H1 (cell line): ENCODE measurements at regions not wholly inside any gene's neighbourhood (a gene's known extent, or its start where the extent isn't known, plus 50 kb on each side); places are given as distances from the start of the nearest gene placed in this dataset.

Experiments used
- CTCF ChIA-PET: fragments of 300-600 bp; sonication (Branson Sonifier 250); formaldehyde crosslinking; loops from one replicate; lab custom pipeline; 2021; ENCODE audit not compliant: partially characterized antibody; lab: Charles Lee
- POLR2A ChIA-PET: fragments of 300-600 bp; sonication (Branson Sonifier 250); formaldehyde crosslinking; loops from one replicate; lab custom pipeline; 2021; ENCODE audit warnings: inconsistent platforms; ENCODE audit not compliant: partially characterized antibody; lab: Charles Lee
- DNase-seq, 2 experiments: peaks; one replicate each; pipeline versions ENCODE4 v3.0.0 to v3.0.0-alpha.2; 2010 to 2022; ENCODE audit warnings: low spot score in 2 of 2, low read depth in 1 of 2, mixed read lengths in 1 of 2
- FAIRE-seq: peaks from 2 replicates; lab custom pipeline; 2011; peaks lifted over from hg19 to GRCh38; lab: Jason Lieb, UNC
- H2AFZ ChIP-seq: 2 replicates; pipeline ENCODE4 v1.8.1; 2012; ENCODE audit warnings: low read length, inconsistent platforms
- H2AK5ac ChIP-seq: 2 replicates; pipeline ENCODE4 v1.6.1; 2013; ENCODE audit warnings: low read depth, low read length
- H2BK120ac ChIP-seq: replicated peaks from 2 replicates; pipeline ENCODE3; 2013; ENCODE audit warnings: low read depth, low read length, inconsistent platforms
- H2BK12ac ChIP-seq: 2 replicates; pipeline ENCODE4 v1.6.1; 2013; ENCODE audit warnings: low read depth, low read length
- H2BK15ac ChIP-seq: 2 replicates; pipeline ENCODE4 v1.6.1; 2013; ENCODE audit warnings: low read length
- H2BK20ac ChIP-seq: 2 replicates; pipeline ENCODE4 v1.6.1; 2013; ENCODE audit warnings: low read length
- H2BK5ac ChIP-seq: 2 replicates; pipeline ENCODE4 v1.6.1; 2013; ENCODE audit warnings: low read depth, low read length
- H3K14ac ChIP-seq: 2 replicates; pipeline ENCODE4 v1.6.1; 2013; ENCODE audit warnings: inconsistent platforms; ENCODE audit not compliant: insufficient read length
- H3K18ac ChIP-seq: 2 replicates; pipeline ENCODE4 v1.6.1; 2013; ENCODE audit warnings: low read length; ENCODE audit errors: extremely low read depth
- H3K23ac ChIP-seq: 2 replicates; pipeline ENCODE4 v1.6.1; 2013; ENCODE audit warnings: inconsistent platforms; ENCODE audit not compliant: insufficient read length
- H3K23me2 ChIP-seq: 2 replicates; pipeline ENCODE4 v1.6.1; 2013; ENCODE audit warnings: low read depth, low read length
- H3K27ac ChIP-seq: 2 replicates; pipeline ENCODE4 v1.6.1; 2011; ENCODE audit warnings: low read depth, low read length, inconsistent platforms
- H3K27me3 ChIP-seq, 4 experiments: replicated peaks in 1 of 4; 1 replicate in 1 of 4; 2 replicates in 3 of 4; pipeline versions ENCODE4 v1.6.1 to v1.8.1; 2011 to 2013; ENCODE audit warnings: low read length in 3 of 4, mild to moderate bottlenecking in 3 of 4, inconsistent platforms in 2 of 4, mixed read lengths in 2 of 4, moderate library complexity in 1 of 4; ENCODE audit not compliant: control insufficient read depth in 3 of 4, insufficient read depth in 3 of 4; ENCODE audit errors: extremely low read depth in 1 of 4
- H3K36me3 ChIP-seq, 4 experiments: 2 replicates each; pipeline versions ENCODE4 v1.6.1 to v1.8.1; 2011 to 2013; ENCODE audit warnings: mild to moderate bottlenecking in 4 of 4, low read length in 3 of 4, moderate library complexity in 2 of 4, control low read depth in 1 of 4, inconsistent platforms in 1 of 4; ENCODE audit not compliant: insufficient read depth in 4 of 4, control insufficient read depth in 2 of 4
- H3K4ac ChIP-seq: replicated peaks from 2 replicates; pipeline ENCODE3; 2013; ENCODE audit warnings: low read length, low read depth, mixed read lengths, inconsistent platforms; ENCODE audit not compliant: insufficient read length
- H3K4me1 ChIP-seq, 4 experiments: replicated peaks in 1 of 4; 1 replicate in 1 of 4; 2 replicates in 3 of 4; pipeline versions ENCODE4 v1.6.1 to v1.8.1; 2011 to 2013; ENCODE audit warnings: low read length in 3 of 4, inconsistent platforms in 2 of 4, mixed read lengths in 1 of 4; ENCODE audit not compliant: insufficient read depth in 4 of 4, control insufficient read depth in 3 of 4
- H3K4me2 ChIP-seq, 2 experiments: 2 replicates each; pipeline versions ENCODE4 v1.6.1 to v1.8.1; 2011 to 2013; ENCODE audit warnings: low read depth in 2 of 2, low read length in 2 of 2, control low read depth in 1 of 2, inconsistent platforms in 1 of 2, mild to moderate bottlenecking in 1 of 2; ENCODE audit not compliant: insufficient read depth in 1 of 2
- H3K4me3 ChIP-seq, 4 experiments: fragments of 200-600, 300-600 bp in 1 of 4; sonication (generic), shearing (Covaris generic), sonication (Bioruptor Twin) in 1 of 4; 2 replicates each; pipeline versions ENCODE4 v1.5.1 to v1.8.1; 2011 to 2016; ENCODE audit warnings: low read length in 4 of 4, low read depth in 3 of 4, control low read depth in 2 of 4, inconsistent platforms in 2 of 4, mild to moderate bottlenecking in 2 of 4, mixed read lengths in 1 of 4, moderate library complexity in 1 of 4; ENCODE audit not compliant: insufficient read depth in 2 of 4; ENCODE audit errors: extremely low read depth in 1 of 4
- H3K56ac ChIP-seq: replicated peaks from 2 replicates; pipeline ENCODE3; 2013; ENCODE audit warnings: low read depth, mild to moderate bottlenecking, mixed read lengths, low read length, inconsistent platforms; ENCODE audit not compliant: insufficient read length
- H3K79me1 ChIP-seq: 2 replicates; pipeline ENCODE4 v1.6.1; 2013; ENCODE audit warnings: low read depth, low read length, control low read depth
- H3K79me2 ChIP-seq, 2 experiments: 2 replicates each; pipeline versions ENCODE4 v1.6.1 to v1.8.1; 2012 to 2013; ENCODE audit warnings: low read length in 2 of 2, mild to moderate bottlenecking in 2 of 2, inconsistent platforms in 1 of 2; ENCODE audit not compliant: insufficient read depth in 2 of 2, control insufficient read depth in 1 of 2
- H3K9ac ChIP-seq, 4 experiments: replicated peaks in 1 of 4; 1 replicate in 1 of 4; 2 replicates in 3 of 4; pipeline versions ENCODE4 v1.6.1 to v1.8.1; 2011 to 2013; ENCODE audit warnings: low read depth in 3 of 4, low read length in 3 of 4, control low read depth in 2 of 4, mild to moderate bottlenecking in 2 of 4, moderate library complexity in 2 of 4, inconsistent platforms in 1 of 4; ENCODE audit errors: extremely low read depth in 1 of 4
- H3K9me3 ChIP-seq, 2 experiments: 2 replicates each; pipeline versions ENCODE4 v1.6.1 to v1.8.1; 2012 to 2013; ENCODE audit warnings: mild to moderate bottlenecking in 2 of 2, moderate library complexity in 2 of 2, control low read depth in 1 of 2, inconsistent platforms in 1 of 2, low read depth in 1 of 2, low read length in 1 of 2, mixed read lengths in 1 of 2; ENCODE audit not compliant: insufficient read depth in 2 of 2
- H4K20me1 ChIP-seq, 2 experiments: replicated peaks in 1 of 2; 2 replicates each; pipeline versions ENCODE3 to v1.8.1; 2011 to 2013; ENCODE audit warnings: inconsistent platforms in 2 of 2, low read length in 2 of 2, mild to moderate bottlenecking in 1 of 2; ENCODE audit not compliant: insufficient read depth in 2 of 2, control insufficient read depth in 1 of 2
- H4K5ac ChIP-seq: 2 replicates; pipeline ENCODE4 v1.6.1; 2013; ENCODE audit warnings: low read length, low read depth, mixed read lengths, inconsistent platforms; ENCODE audit not compliant: insufficient read length
- H4K8ac ChIP-seq: 2 replicates; pipeline ENCODE4 v1.8.0; 2013; ENCODE audit warnings: mild to moderate bottlenecking, moderate library complexity, low read length, inconsistent platforms; ENCODE audit not compliant: insufficient read depth; ENCODE audit errors: extremely low read depth
- H4K91ac ChIP-seq: replicated peaks from 2 replicates; pipeline ENCODE3; 2013; ENCODE audit warnings: low read length, mixed read lengths, inconsistent platforms; ENCODE audit not compliant: insufficient read length
- BACH1 ChIP-seq: IDR thresholded peaks from 2 replicates; pipeline ENCODE4 v1.6.1; 2012; ENCODE audit warnings: low read length, improper control_type of control experiment
- BCL11A ChIP-seq, 2 experiments: IDR thresholded peaks; one replicate each; pipeline ENCODE4 v1.6.1; 2011; ENCODE audit warnings: low read depth in 2 of 2, low read length in 2 of 2, mild to moderate bottlenecking in 2 of 2
- CBX5 ChIP-seq: fragments of 300-800, 300-1000 bp; sonication (generic); IDR thresholded peaks from 2 replicates; pipeline ENCODE4 v1.7.1; 2016; ENCODE audit warnings: antibody characterized with exemption, low read length, low read depth
- CHD2 ChIP-seq: IDR thresholded peaks from 2 replicates; pipeline ENCODE4 v1.6.1; 2012; ENCODE audit warnings: low read length, improper control_type of control experiment
- EZH2 ChIP-seq: fragments of 200-600 bp; sonication (generic); IDR thresholded peaks from 2 replicates; pipeline ENCODE4 v1.7.1; 2012; ENCODE audit warnings: low read depth, mild to moderate bottlenecking, moderate library complexity, low read length, inconsistent platforms; ENCODE audit not compliant: severe bottlenecking
- GABPA ChIP-seq: IDR thresholded peaks from 2 replicates; pipeline ENCODE4 v1.6.1; 2011; ENCODE audit warnings: mild to moderate bottlenecking, low read length, moderate library complexity, borderline replicate concordance; ENCODE audit not compliant: insufficient read depth
- RBBP5 ChIP-seq: IDR thresholded peaks from 2 replicates; pipeline ENCODE4 v1.7.1; 2012; ENCODE audit warnings: low read depth, mild to moderate bottlenecking, inconsistent platforms, low read length, moderate library complexity, borderline replicate concordance
- SIN3A ChIP-seq, 2 experiments: IDR thresholded peaks in 1 of 2; conservative IDR thresholded peaks in 1 of 2; 2 replicates each; pipeline ENCODE4 v1.6.1; 2011 to 2012; ENCODE audit warnings: low read length in 2 of 2, improper control_type of control experiment in 1 of 2, low read depth in 1 of 2, mild to moderate bottlenecking in 1 of 2
- SP2 ChIP-seq: IDR thresholded peaks from 2 replicates; pipeline ENCODE4 v1.6.1; 2012; ENCODE audit warnings: mild to moderate bottlenecking, low read length, inconsistent platforms
- SP4 ChIP-seq: IDR thresholded peaks from 2 replicates; pipeline ENCODE4 v1.6.1; 2012; ENCODE audit warnings: low read length, inconsistent platforms
- SUZ12 ChIP-seq: fragments of 200-600 bp; sonication (generic); IDR thresholded peaks from 2 replicates; pipeline ENCODE4 v1.6.1; 2012; ENCODE audit warnings: mild to moderate bottlenecking, inconsistent platforms, low read length, moderate library complexity, mixed read lengths
- ZNF274 ChIP-seq: IDR thresholded peaks from 2 replicates; pipeline ENCODE4 v1.7.0; 2012; ENCODE audit warnings: low read length, borderline replicate concordance; ENCODE audit errors: extremely low read depth
- WGBS, 2 experiments: shearing (Covaris generic) in 1 of 2; methylation state at CpG; one replicate each; pipeline versions ENCODE4 v1.1.6 to v1.1.7; 2013 to 2015; ENCODE audit warnings: low lambda C conversion rate in 2 of 2, mixed read lengths in 2 of 2, inconsistent platforms in 1 of 2, low coverage in 1 of 2, missing lambda C conversion rate in 1 of 2; ENCODE audit not compliant: insufficient replicate concordance in 2 of 2, insufficient coverage in 1 of 2, insufficient read length in 1 of 2; ENCODE audit errors: extremely low coverage in 1 of 2, missing lambda C conversion rate in 1 of 2; 5-methylcytosine and 5-hydroxymethylcytosine counted together
- TF ChIP-seq, protein P1 (sequence below): IDR thresholded peaks from 2 replicates; pipeline ENCODE4 v1.6.1; 2012; ENCODE audit warnings: low read length, inconsistent platforms

GRCh38 chr2:120828066-120828465 is 92.4 kb downstream of the GLI2 start:
- Histone ChIP-seq H3K27ac (no peak overlapping the region), H3K4me2 (no peak overlapping the region), H3K4me3 (no peak overlapping the region), H2BK120ac (no peak overlapping the region), H3K36me3 (no peaks in the 10 kb centered on the region; a peak in 1 of 8 replicates), H2AK5ac (no peak overlapping the region), H2AFZ (no peak overlapping the region), H3K23me2 (no peaks in the 10 kb centered on the region), H4K91ac (no peak overlapping the region), H3K23ac (no peak overlapping the region), H3K56ac (no peak overlapping the region), H2BK5ac (no peak overlapping the region), H3K9me3 (no peaks in the 10 kb centered on the region), H3K9ac (no peak overlapping the region; a peak in 1 of 7 replicates), H4K8ac (no peak overlapping the region), H2BK15ac (no peak overlapping the region), H3K14ac (no peak overlapping the region), H3K4ac (no peak overlapping the region), H3K79me2 (peaks cover 0 to 53% of the 10 kb centered on the region in 2 experiments; a peak in 2 of 4 replicates), H4K5ac (no peak overlapping the region), H3K27me3 (no peaks in the 10 kb centered on the region), H3K79me1 (peaks cover 40% of the 10 kb centered on the region), H3K18ac (no peak overlapping the region), H2BK20ac (no peak overlapping the region), H3K4me1 (peaks cover 0 to 19% (median 13%) of the 10 kb centered on the region in 4 experiments; a peak in 6 of 7 replicates), H2BK12ac (no peak overlapping the region), H4K20me1 (peaks cover 19 to 31% of the 10 kb centered on the region in 2 experiments)
- FAIRE-seq (no peak), DNase-seq (no peak)
- WGBS, 2 experiments, result 89% methylated on average over 10 of the region's 10 CpGs; no CpG with 5 or more reads in 1 of the 2 experiments
- POLR2A ChIA-PET, result interaction anchor here (1.5 to 1.7 kb wide), 2 partner anchors 21 to 247 kb away, joined by 3 to 6 read pairs; no protein-coding TSS in a partner anchor
- CTCF ChIA-PET, result interaction anchor here (0.6 to 4.8 kb wide), 7 partner anchors 8 to 381 kb away, joined by 3 to 32 read pairs (median 3); no protein-coding TSS in a partner anchor
- TF ChIP-seq GABPA (no peak), EZH2 (no peak), CHD2 (no peak), BACH1 (no peak), BCL11A (IDR thresholded peaks at IDR 0.05; ENCODE audit: low read depth in 2 of 2, low read length in 2 of 2) (no peak), ZNF274 (no peak), SP2 (no peak), SUZ12 (no peak), CBX5 (no peak), RBBP5 (no peak), SIN3A (conservative IDR thresholded peaks at IDR 0.05 in 1 of 2, IDR thresholded peaks at IDR 0.05 in 1 of 2; ENCODE audit: low read depth in 1 of 2, low read length in 2 of 2) (no peak), SP4 (no peak)
- TF ChIP-seq, protein P1, sequence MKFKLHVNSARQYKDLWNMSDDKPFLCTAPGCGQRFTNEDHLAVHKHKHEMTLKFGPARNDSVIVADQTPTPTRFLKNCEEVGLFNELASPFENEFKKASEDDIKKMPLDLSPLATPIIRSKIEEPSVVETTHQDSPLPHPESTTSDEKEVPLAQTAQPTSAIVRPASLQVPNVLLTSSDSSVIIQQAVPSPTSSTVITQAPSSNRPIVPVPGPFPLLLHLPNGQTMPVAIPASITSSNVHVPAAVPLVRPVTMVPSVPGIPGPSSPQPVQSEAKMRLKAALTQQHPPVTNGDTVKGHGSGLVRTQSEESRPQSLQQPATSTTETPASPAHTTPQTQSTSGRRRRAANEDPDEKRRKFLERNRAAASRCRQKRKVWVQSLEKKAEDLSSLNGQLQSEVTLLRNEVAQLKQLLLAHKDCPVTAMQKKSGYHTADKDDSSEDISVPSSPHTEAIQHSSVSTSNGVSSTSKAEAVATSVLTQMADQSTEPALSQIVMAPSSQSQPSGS, result no peak
